HEK293 (cell line): ENCODE measurements at regions not wholly inside any gene's neighbourhood (a gene's known extent, or its start where the extent isn't known, plus 50 kb on each side); places are given as distances from the start of the nearest gene placed in this dataset.

Source experiments
- CTCF ChIA-PET: fragments of 350-600 bp; formaldehyde crosslinking; extraction: SDS; loops from one replicate; lab custom pipeline; 2021; ENCODE audit warnings: antibody characterized with exemption; lab: Yijun Ruan, JAX
- POLR2A ChIA-PET: fragments of 300-600 bp; formaldehyde crosslinking; extraction: SDS; loops from one replicate; lab custom pipeline; 2020; ENCODE audit warnings: antibody characterized with exemption, inconsistent platforms; lab: Yijun Ruan, JAX
- H3K27ac ChIP-seq: fragments of 200-500 bp; sonication (Bioruptor generic); 2 replicates; pipeline ENCODE4 v1.5.1; 2014; ENCODE audit warnings: low read depth, low read length, control low read depth, inconsistent platforms; ENCODE audit errors: extremely low read depth
- H3K36me3 ChIP-seq, 2 experiments: fragments of 200-500 bp in 1 of 2; sonication (Bioruptor generic) in 1 of 2; 1 replicate in 1 of 2; 2 replicates in 1 of 2; pipeline ENCODE4 v1.5.1; 2014 to 2017; ENCODE audit warnings: inconsistent platforms in 2 of 2, low read length in 2 of 2; ENCODE audit not compliant: control insufficient read depth in 2 of 2, insufficient read depth in 1 of 2
- H3K4me1 ChIP-seq: fragments of 200-500 bp; sonication (Bioruptor generic); 2 replicates; pipeline ENCODE4 v1.5.1; 2014; ENCODE audit warnings: mild to moderate bottlenecking, low read length, inconsistent platforms; ENCODE audit not compliant: control insufficient read depth, insufficient read depth
- H3K4me3 ChIP-seq: 2 replicates; pipeline ENCODE4 v1.5.1; 2011; ENCODE audit warnings: low read depth, mild to moderate bottlenecking, control low read depth, low read length, moderate library complexity
- H3K9me3 ChIP-seq: fragments of 200-500 bp; sonication (Bioruptor generic); 2 replicates; pipeline ENCODE4 v1.5.1; 2014; ENCODE audit warnings: low read depth, low read length, inconsistent platforms; ENCODE audit not compliant: control insufficient read depth, insufficient read depth
- ZIC2 ChIP-seq: fragments of 450-650 bp; formaldehyde crosslinking; IDR thresholded peaks from 2 replicates; pipeline ENCODE4 v1.5.1; 2016; ENCODE audit warnings: missing biosample characterization, missing genetic modification characterization
- ZNF157 ChIP-seq: fragments of 450-650 bp; formaldehyde crosslinking; IDR thresholded peaks from 2 replicates; pipeline ENCODE4 v1.5.1; 2016; ENCODE audit warnings: missing biosample characterization, missing genetic modification characterization
- ZNF214 ChIP-seq: fragments of 450-650 bp; formaldehyde crosslinking; IDR thresholded peaks from 2 replicates; pipeline ENCODE4 v1.5.1; 2017; ENCODE audit warnings: missing biosample characterization, mild to moderate bottlenecking, missing genetic modification characterization, borderline replicate concordance
- ZNF221 ChIP-seq: fragments of 450-650 bp; formaldehyde crosslinking; IDR thresholded peaks from 2 replicates; pipeline ENCODE4 v1.5.1; 2017; ENCODE audit warnings: missing biosample characterization, missing genetic modification characterization, borderline replicate concordance
- ZNF610 ChIP-seq: fragments of 450-650 bp; formaldehyde crosslinking; IDR thresholded peaks from 2 replicates; pipeline ENCODE4 v1.5.1; 2016; ENCODE audit warnings: missing biosample characterization, missing genetic modification characterization, borderline replicate concordance
- ZNF621 ChIP-seq: fragments of 450-650 bp; formaldehyde crosslinking; IDR thresholded peaks from 2 replicates; pipeline ENCODE4 v1.5.1; 2017; ENCODE audit warnings: missing biosample characterization, missing genetic modification characterization
- ZNF654 ChIP-seq: fragments of 450-650 bp; formaldehyde crosslinking; IDR thresholded peaks from 2 replicates; pipeline ENCODE4 v1.5.1; 2016; ENCODE audit warnings: low read depth, missing biosample characterization, missing genetic modification characterization
- TF ChIP-seq, protein P1 (sequence below): fragments of 450-650 bp; formaldehyde crosslinking; IDR thresholded peaks from 2 replicates; pipeline ENCODE4 v1.5.1; 2016; ENCODE audit warnings: missing biosample characterization, missing genetic modification characterization
- TF ChIP-seq, protein P2 (sequence below): fragments of 450-650 bp; formaldehyde crosslinking; IDR thresholded peaks from 2 replicates; pipeline ENCODE4 v1.5.1; 2016; ENCODE audit warnings: missing biosample characterization, missing genetic modification characterization
- TF ChIP-seq, protein P3 (sequence below): fragments of 450-650 bp; formaldehyde crosslinking; IDR thresholded peaks from 2 replicates; pipeline ENCODE4 v1.5.1; 2016; ENCODE audit warnings: missing biosample characterization, missing genetic modification characterization, borderline replicate concordance

DNA sequence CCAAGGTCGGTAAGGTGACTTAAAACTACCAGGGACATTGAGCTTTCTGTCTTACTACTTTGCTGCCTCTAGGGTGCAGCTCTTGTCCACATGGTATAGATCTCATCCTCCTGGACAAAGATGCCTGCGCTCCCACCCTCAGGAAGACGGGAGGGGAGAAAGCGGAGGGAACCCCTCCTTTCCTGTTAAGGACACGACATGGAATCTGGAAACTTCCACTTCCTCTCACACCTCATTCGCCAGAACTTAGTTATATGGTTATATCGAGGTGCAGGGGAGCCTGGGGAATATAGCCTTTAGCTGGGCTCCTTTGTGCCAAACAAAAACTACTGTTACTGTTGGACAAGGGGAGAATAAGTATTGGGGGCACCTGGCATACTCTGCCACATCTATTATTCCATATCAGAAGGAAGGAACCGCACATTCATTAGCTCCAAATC lies 224.3 kb upstream of the TSHZ2 start:
- no peak overlapping the region for H3K4me3 ChIP-seq
- no peak overlapping the region for H3K27ac ChIP-seq
- CTCF ChIA-PET, result interaction anchor here (0.6 to 1.7 kb wide), 6 partner anchors 10 to 438 kb away, joined by 3 to 6 read pairs (median 4); no protein-coding TSS in a partner anchor
- TF ChIP-seq ZNF654 (tag by site-specific recombination), result peak; percentile 30; the same call in 1 of the 2 replicates
- TF ChIP-seq, protein P1, sequence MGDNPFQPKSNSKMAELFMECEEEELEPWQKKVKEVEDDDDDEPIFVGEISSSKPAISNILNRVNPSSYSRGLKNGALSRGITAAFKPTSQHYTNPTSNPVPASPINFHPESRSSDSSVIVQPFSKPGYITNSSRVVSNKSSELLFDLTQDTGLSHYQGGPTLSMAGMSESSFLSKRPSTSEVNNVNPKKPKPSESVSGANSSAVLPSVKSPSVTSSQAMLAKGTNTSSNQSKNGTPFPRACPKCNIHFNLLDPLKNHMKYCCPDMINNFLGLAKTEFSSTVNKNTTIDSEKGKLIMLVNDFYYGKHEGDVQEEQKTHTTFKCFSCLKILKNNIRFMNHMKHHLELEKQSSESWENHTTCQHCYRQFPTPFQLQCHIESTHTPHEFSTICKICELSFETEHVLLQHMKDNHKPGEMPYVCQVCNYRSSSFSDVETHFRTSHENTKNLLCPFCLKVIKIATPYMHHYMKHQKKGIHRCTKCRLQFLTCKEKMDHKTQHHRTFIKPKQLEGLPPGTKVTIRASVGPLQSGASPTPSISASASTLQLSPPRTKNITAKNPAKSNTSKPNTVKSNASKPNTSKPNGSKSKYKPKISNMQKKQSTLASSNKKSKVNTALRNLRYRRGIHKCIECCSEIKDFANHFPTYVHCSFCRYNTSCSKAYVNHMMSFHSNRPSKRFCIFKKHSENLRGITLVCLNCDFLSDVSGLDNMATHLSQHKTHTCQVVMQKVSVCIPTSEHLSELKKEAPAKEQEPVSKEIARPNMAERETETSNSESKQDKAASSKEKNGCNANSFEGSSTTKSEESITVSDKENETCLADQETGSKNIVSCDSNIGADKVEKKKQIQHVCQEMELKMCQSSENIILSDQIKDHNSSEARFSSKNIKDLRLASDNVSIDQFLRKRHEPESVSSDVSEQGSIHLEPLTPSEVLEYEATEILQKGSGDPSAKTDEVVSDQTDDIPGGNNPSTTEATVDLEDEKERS (tag by site-specific recombination), result no peak
- H3K36me3 ChIP-seq, result no peaks in the 10 kb centered on the region
- POLR2A ChIA-PET, result no interaction called here
- no peaks in the 10 kb centered on the region for H3K4me1 ChIP-seq
- no peaks in the 10 kb centered on the region for H3K9me3 ChIP-seq

DNA sequence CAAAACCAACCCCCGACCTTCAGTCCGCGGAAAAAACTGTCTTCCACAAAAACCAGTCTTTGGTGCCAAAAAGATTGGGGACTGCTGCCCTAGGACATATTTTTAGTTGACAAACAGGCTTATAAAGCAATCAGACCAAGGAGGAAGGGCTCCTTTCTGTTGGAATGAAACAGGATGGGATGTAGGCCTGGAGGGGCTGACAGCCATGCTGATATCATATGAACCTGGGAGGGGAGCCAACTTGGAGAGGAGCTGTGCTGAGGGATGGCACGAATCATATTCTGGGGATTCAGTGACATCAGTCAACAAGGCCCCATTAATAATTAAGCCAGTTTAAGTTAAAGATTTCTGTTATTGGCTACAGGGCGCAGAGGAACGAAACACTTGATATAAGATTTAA lies 225.4 kb upstream of the TSHZ2 start:
- TF ChIP-seq, protein P2, sequence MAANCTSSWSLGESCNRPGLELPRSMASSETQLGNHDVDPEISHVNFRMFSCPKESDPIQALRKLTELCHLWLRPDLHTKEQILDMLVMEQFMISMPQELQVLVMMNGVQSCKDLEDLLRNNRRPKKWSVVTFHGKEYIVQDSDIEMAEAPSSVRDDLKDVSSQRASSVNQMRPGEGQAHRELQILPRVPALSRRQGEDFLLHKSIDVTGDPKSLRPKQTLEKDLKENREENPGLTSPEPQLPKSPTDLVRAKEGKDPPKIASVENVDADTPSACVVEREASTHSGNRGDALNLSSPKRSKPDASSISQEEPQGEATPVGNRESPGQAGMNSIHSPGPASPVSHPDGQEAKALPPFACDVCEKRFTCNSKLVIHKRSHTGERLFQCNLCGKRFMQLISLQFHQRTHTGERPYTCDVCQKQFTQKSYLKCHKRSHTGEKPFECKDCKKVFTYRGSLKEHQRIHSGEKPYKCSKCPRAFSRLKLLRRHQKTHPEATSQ, result no peak
- TF ChIP-seq ZNF157 (tag by site-specific recombination), result no peak
- no peak for TF ChIP-seq ZNF621 (tag by site-specific recombination)
- TF ChIP-seq ZNF214 (tag by site-specific recombination), result no peak
- TF ChIP-seq, protein P3, sequence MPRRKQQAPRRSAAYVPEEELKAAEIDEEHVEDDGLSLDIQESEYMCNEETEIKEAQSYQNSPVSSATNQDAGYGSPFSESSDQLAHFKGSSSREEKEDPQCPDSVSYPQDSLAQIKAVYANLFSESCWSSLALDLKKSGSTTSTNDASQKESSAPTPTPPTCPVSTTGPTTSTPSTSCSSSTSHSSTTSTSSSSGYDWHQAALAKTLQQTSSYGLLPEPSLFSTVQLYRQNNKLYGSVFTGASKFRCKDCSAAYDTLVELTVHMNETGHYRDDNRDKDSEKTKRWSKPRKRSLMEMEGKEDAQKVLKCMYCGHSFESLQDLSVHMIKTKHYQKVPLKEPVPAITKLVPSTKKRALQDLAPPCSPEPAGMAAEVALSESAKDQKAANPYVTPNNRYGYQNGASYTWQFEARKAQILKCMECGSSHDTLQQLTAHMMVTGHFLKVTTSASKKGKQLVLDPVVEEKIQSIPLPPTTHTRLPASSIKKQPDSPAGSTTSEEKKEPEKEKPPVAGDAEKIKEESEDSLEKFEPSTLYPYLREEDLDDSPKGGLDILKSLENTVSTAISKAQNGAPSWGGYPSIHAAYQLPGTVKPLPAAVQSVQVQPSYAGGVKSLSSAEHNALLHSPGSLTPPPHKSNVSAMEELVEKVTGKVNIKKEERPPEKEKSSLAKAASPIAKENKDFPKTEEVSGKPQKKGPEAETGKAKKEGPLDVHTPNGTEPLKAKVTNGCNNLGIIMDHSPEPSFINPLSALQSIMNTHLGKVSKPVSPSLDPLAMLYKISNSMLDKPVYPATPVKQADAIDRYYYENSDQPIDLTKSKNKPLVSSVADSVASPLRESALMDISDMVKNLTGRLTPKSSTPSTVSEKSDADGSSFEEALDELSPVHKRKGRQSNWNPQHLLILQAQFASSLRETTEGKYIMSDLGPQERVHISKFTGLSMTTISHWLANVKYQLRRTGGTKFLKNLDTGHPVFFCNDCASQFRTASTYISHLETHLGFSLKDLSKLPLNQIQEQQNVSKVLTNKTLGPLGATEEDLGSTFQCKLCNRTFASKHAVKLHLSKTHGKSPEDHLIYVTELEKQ, result no peak
- ChIA-PET POLR2A (no interaction called here), CTCF (interaction anchor here (0.6 to 1.7 kb wide), 3 partner anchors 329 to 470 kb away, joined by 3 to 6 read pairs (median 4); no protein-coding TSS in a partner anchor)
- no peaks in the 10 kb centered on the region for H3K4me1 ChIP-seq
- H3K9me3 ChIP-seq, result no peaks in the 10 kb centered on the region
- H3K27ac ChIP-seq, result no peak overlapping the region
- no peaks in the 10 kb centered on the region for H3K36me3 ChIP-seq
- H3K4me3 ChIP-seq, result no peak overlapping the region

DNA sequence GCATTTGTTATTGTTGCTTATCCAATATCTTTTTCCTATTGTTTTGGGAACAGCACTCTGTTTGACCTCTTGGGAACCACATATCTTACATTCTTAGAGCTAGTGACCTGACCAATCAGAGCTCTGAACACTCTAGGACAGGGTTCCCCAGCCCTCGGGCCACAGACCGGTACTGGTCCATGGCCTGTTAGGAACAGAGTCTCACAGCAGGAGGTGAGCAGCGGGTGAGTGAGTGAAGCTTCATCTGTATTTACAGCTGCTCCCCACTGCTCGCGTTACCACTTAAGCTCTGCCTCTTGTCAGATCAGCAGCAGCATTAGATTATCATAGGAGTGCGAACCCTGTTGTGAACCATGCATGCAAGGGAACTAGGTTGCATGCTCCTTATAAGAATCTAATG lies 226.0 kb upstream of the TSHZ2 start:
- CTCF ChIA-PET, result interaction anchor here (0.6 kb wide), 2 partner anchors 330 to 470 kb away, joined by 3 to 4 read pairs; no protein-coding TSS in a partner anchor
- Histone ChIP-seq H3K9me3 (no peaks in the 10 kb centered on the region), H3K27ac (no peak overlapping the region), H3K4me3 (no peak overlapping the region)
- no peak for TF ChIP-seq ZNF221
- TF ChIP-seq ZNF610 (tag by site-specific recombination), result peak; percentile 70; the same call in 1 of the 2 replicates
- 0 out of 2 replicates have a peak, but pooled peaks have one; percentile 10 for TF ChIP-seq ZIC2 (tag by site-specific recombination)
- TF ChIP-seq, all 188 proteins: peak for 2
- no peaks in the 10 kb centered on the region for H3K4me1 ChIP-seq
- POLR2A ChIA-PET, result no interaction called here
- no peaks in the 10 kb centered on the region for H3K36me3 ChIP-seq
